ENCODE measurements at regions not wholly inside any gene's neighbourhood (a gene's known extent, or its start where the extent isn't known, plus 50 kb on each side); places are given as distances from the start of the nearest gene placed in this dataset.

GRCh38 chr4:181860157-181860556 is 383.0 kb upstream of the TENM3 start:
- TF ChIP-seq GABPA (IDR thresholded peaks at IDR 0.05; ENCODE audit: low read depth) (no peak), POLR2AphosphoS5 (IDR thresholded peaks at IDR 0.05; ENCODE audit: low read depth) (no peak)
- Histone ChIP-seq H3K27me3 (ENCODE audit: insufficient read depth, poor library complexity, severe bottlenecking) (no peaks in the 10 kb centered on the region), H3K4me3 (replicated peaks; ENCODE audit: insufficient read depth, low read length) (no peak overlapping the region), H3K27ac (replicated peaks) (no peak overlapping the region)
- no peak for DNase-seq (ENCODE audit: low read depth in 1 of 2, low spot score in 1 of 2)

GRCh38 chr4:181860668-181861067 is 382.5 kb upstream of the TENM3 start:
- no peak overlapping the region for H3K4me3 ChIP-seq (replicated peaks; ENCODE audit: insufficient read depth, low read length)
- no peak for DNase-seq (ENCODE audit: low read depth in 1 of 2, low spot score in 1 of 2)
- H3K27ac ChIP-seq (replicated peaks), result no peak overlapping the region
- H3K27me3 ChIP-seq (ENCODE audit: insufficient read depth, poor library complexity, severe bottlenecking), result no peaks in the 10 kb centered on the region
- TF ChIP-seq POLR2AphosphoS5 (IDR thresholded peaks at IDR 0.05; ENCODE audit: low read depth) (no peak), REST (IDR thresholded peaks at IDR 0.05; ENCODE audit: insufficient replicate concordance, low read depth) (no peak), SPI1 (IDR thresholded peaks at IDR 0.05; ENCODE audit: borderline replicate concordance, low read depth) (no peak), CTCF (IDR thresholded peaks at IDR 0.05; ENCODE audit: insufficient read depth, low read length) (no peak), GABPA (IDR thresholded peaks at IDR 0.05; ENCODE audit: low read depth) (no peak)

GRCh38 chr4:181863856-181864255 is 379.3 kb upstream of the TENM3 start:
- no peak for DNase-seq (ENCODE audit: low read depth in 1 of 2, low spot score in 1 of 2)
- no peak for TF ChIP-seq SPI1 (IDR thresholded peaks at IDR 0.05; ENCODE audit: borderline replicate concordance, low read depth)
- no peak for TF ChIP-seq POLR2AphosphoS5 (IDR thresholded peaks at IDR 0.05; ENCODE audit: low read depth)
- no peak for TF ChIP-seq GABPA (IDR thresholded peaks at IDR 0.05; ENCODE audit: low read depth)
- TF ChIP-seq CTCF (IDR thresholded peaks at IDR 0.05; ENCODE audit: insufficient read depth, low read length), result no peak
- TF ChIP-seq REST (IDR thresholded peaks at IDR 0.05; ENCODE audit: insufficient replicate concordance, low read depth), result no peak
- H3K27ac ChIP-seq (replicated peaks), result no peak overlapping the region
- H3K27me3 ChIP-seq (ENCODE audit: insufficient read depth, poor library complexity, severe bottlenecking), result no peaks in the 10 kb centered on the region
- no peak overlapping the region for H3K4me3 ChIP-seq (replicated peaks; ENCODE audit: insufficient read depth, low read length)

GRCh38 chr4:181870326-181870725 is 372.9 kb upstream of the TENM3 start:
- no peaks in the 10 kb centered on the region for H3K27me3 ChIP-seq (ENCODE audit: insufficient read depth, poor library complexity, severe bottlenecking)
- H3K4me3 ChIP-seq (replicated peaks; ENCODE audit: insufficient read depth, low read length), result no peak overlapping the region
- DNase-seq (ENCODE audit: low read depth in 1 of 2, low spot score in 1 of 2), result no peak
- no peak overlapping the region for H3K27ac ChIP-seq (replicated peaks)
- TF ChIP-seq REST (IDR thresholded peaks at IDR 0.05; ENCODE audit: insufficient replicate concordance, low read depth) (no peak), SPI1 (IDR thresholded peaks at IDR 0.05; ENCODE audit: borderline replicate concordance, low read depth) (no peak), CTCF (IDR thresholded peaks at IDR 0.05; ENCODE audit: insufficient read depth, low read length) (no peak), GABPA (IDR thresholded peaks at IDR 0.05; ENCODE audit: low read depth) (no peak), POLR2AphosphoS5 (IDR thresholded peaks at IDR 0.05; ENCODE audit: low read depth) (no peak)

Measured in HL-60 (cell line).